ENCODE measurements at regions not wholly inside any gene's neighbourhood (a gene's known extent, or its start where the extent isn't known, plus 50 kb on each side); places are given as distances from the start of the nearest gene placed in this dataset.

- no peak overlapping the region for H2AFZ ChIP-seq (ENCODE audit: low read length)
- BruUV-seq (replicated peaks) = no TSS peak
- CTCF ChIA-PET = no interaction called here
Measured at GRCh38 chr6:19159089-19159488, 678.1 kb upstream of the ID4 start.

GRCh38 chr6:19159561-19159960 is 677.6 kb upstream of the ID4 start:
- H3K9ac ChIP-seq (ENCODE audit: low read length) = no peak overlapping the region
- no peak overlapping the region for H3K4me3 ChIP-seq (ENCODE audit: low read length)
- CTCF ChIA-PET = no interaction called here
- H3K79me2 ChIP-seq (ENCODE audit: low read length) = no peaks in the 10 kb centered on the region
- no peak overlapping the region for H3K27ac ChIP-seq (ENCODE audit: low read length)
- no TSS peak for BruUV-seq (replicated peaks)
- H3K9me2 ChIP-seq (replicated peaks; ENCODE audit: low read length) = no peaks in the 10 kb centered on the region
- no peaks in the 10 kb centered on the region for H3K36me3 ChIP-seq (ENCODE audit: low read depth, low read length)
- H3F3A ChIP-seq (ENCODE audit: low read length, unreplicated experiment) = no peaks in the 10 kb centered on the region
- ATAC-seq (no peak), DNase-seq (no peak)
- intact Hi-C loops (cut with micrococcal nuclease) = no loop called here
- H3K9me3 ChIP-seq (ENCODE audit: low read length) = no peaks in the 10 kb centered on the region
- TF ChIP-seq EZH2phosphoT487 (IDR thresholded peaks at IDR 0.05; ENCODE audit: borderline replicate concordance, low read length) (no peak), EZH2 (IDR thresholded peaks at IDR 0.05; ENCODE audit: low read length, unreplicated experiment) (no peak), CTCF (conservative IDR thresholded peaks at IDR 0.05; ENCODE audit: low read depth, low read length) (no peak)
- no peaks in the 10 kb centered on the region for H3K4me1 ChIP-seq (ENCODE audit: insufficient read depth, low read length)
- no peaks in the 10 kb centered on the region for H4K20me1 ChIP-seq (ENCODE audit: low read length)
- no peak overlapping the region for H2AFZ ChIP-seq (ENCODE audit: low read length)
- POLR2A ChIA-PET (ENCODE audit: unreplicated experiment) = no interaction called here
- H3K27me3 ChIP-seq (ENCODE audit: low read length) = no peaks in the 10 kb centered on the region
- H3K4me2 ChIP-seq (ENCODE audit: low read length) = no peak overlapping the region

More at GRCh38 chr6:19159089-19159488, 678.1 kb upstream of the ID4 start:
- intact Hi-C loops (cut with micrococcal nuclease) = no loop called here
- Histone ChIP-seq H3K4me3 (ENCODE audit: low read length) (no peak overlapping the region), H3K9ac (ENCODE audit: low read length) (no peak overlapping the region), H3K4me2 (ENCODE audit: low read length) (no peak overlapping the region), H4K20me1 (ENCODE audit: low read length) (no peaks in the 10 kb centered on the region), H3K27me3 (ENCODE audit: low read length) (no peaks in the 10 kb centered on the region), H3K27ac (ENCODE audit: low read length) (no peak overlapping the region), H3K9me3 (ENCODE audit: low read length) (no peaks in the 10 kb centered on the region), H3F3A (ENCODE audit: low read length, unreplicated experiment) (no peaks in the 10 kb centered on the region), H3K4me1 (ENCODE audit: insufficient read depth, low read length) (no peaks in the 10 kb centered on the region), H3K36me3 (ENCODE audit: low read depth, low read length) (no peaks in the 10 kb centered on the region), H3K9me2 (replicated peaks; ENCODE audit: low read length) (no peaks in the 10 kb centered on the region), H3K79me2 (ENCODE audit: low read length) (no peaks in the 10 kb centered on the region)
- no peak for DNase-seq
- no peak for ATAC-seq
- POLR2A ChIA-PET (ENCODE audit: unreplicated experiment) = no interaction called here
- TF ChIP-seq EZH2phosphoT487 (IDR thresholded peaks at IDR 0.05; ENCODE audit: borderline replicate concordance, low read length) (no peak), CTCF (conservative IDR thresholded peaks at IDR 0.05; ENCODE audit: low read depth, low read length) (no peak), EZH2 (IDR thresholded peaks at IDR 0.05; ENCODE audit: low read length, unreplicated experiment) (no peak)

GRCh38 chr6:19160081-19160730 is 677.0 kb upstream of the ID4 start:
- Histone ChIP-seq H3K36me3 (ENCODE audit: low read depth, low read length) (no peaks in the 10 kb centered on the region), H3K27ac (ENCODE audit: low read length) (no peak overlapping the region), H3F3A (ENCODE audit: low read length, unreplicated experiment) (no peaks in the 10 kb centered on the region), H3K9me2 (replicated peaks; ENCODE audit: low read length) (no peaks in the 10 kb centered on the region), H3K79me2 (ENCODE audit: low read length) (no peaks in the 10 kb centered on the region), H3K27me3 (ENCODE audit: low read length) (no peaks in the 10 kb centered on the region), H3K4me2 (ENCODE audit: low read length) (no peak overlapping the region), H4K20me1 (ENCODE audit: low read length) (no peaks in the 10 kb centered on the region), H3K9ac (ENCODE audit: low read length) (no peak overlapping the region), H3K4me1 (ENCODE audit: insufficient read depth, low read length) (no peaks in the 10 kb centered on the region), H3K9me3 (ENCODE audit: low read length) (no peaks in the 10 kb centered on the region), H3K4me3 (ENCODE audit: low read length) (no peak overlapping the region), H2AFZ (ENCODE audit: low read length) (no peak overlapping the region)
- ATAC-seq (no peak), DNase-seq (no peak)
- intact Hi-C loops (cut with micrococcal nuclease) = no loop called here
- ChIA-PET CTCF (no interaction called here), POLR2A (ENCODE audit: unreplicated experiment) (no interaction called here)
- no TSS peak for BruUV-seq (replicated peaks)
- TF ChIP-seq CTCF (conservative IDR thresholded peaks at IDR 0.05; ENCODE audit: low read depth, low read length) (no peak), EZH2phosphoT487 (IDR thresholded peaks at IDR 0.05; ENCODE audit: borderline replicate concordance, low read length) (no peak), EZH2 (IDR thresholded peaks at IDR 0.05; ENCODE audit: low read length, unreplicated experiment) (no peak)

Measured in PC-3 (cell line).